Gastroesophageal sphincter (tissue), 4 donors: ENCODE measurements at regions not wholly inside any gene's neighbourhood (a gene's known extent, or its start where the extent isn't known, plus 50 kb on each side); places are given as distances from the start of the nearest gene placed in this dataset.

Experiments used
- ATAC-seq: fragments of 150-250 bp; one replicate; pipeline ENCODE4 v1.9.1; 2016; ENCODE audit warnings: mild to moderate bottlenecking, moderate library complexity
- H3K27ac ChIP-seq, 4 donors: fragments of 200-600 bp; sonication (generic) in 3 of 4; 1 replicate in 3 of 4; 2 replicates in 1 of 4; pipeline ENCODE4 v1.5.1; 2016 to 2019
- H3K27me3 ChIP-seq: fragments of 200-600 bp; sonication (generic); one replicate; pipeline ENCODE4 v1.5.1; 2019
- H3K36me3 ChIP-seq, 2 donors: fragments of 200-600 bp; sonication (generic); one replicate each; pipeline ENCODE4 v1.5.1; 2019; ENCODE audit warnings: control low read depth in 1 of 2
- H3K4me1 ChIP-seq, 3 donors: fragments of 200-600 bp; sonication (generic); 1 replicate in 2 of 3; 2 replicates in 1 of 3; pipeline ENCODE4 v1.5.1; 2016 to 2019; ENCODE audit warnings: control low read depth in 2 of 3
- H3K4me3 ChIP-seq, 2 donors: fragments of 200-600 bp; sonication (generic); one replicate each; pipeline ENCODE4 v1.5.1; 2019; ENCODE audit warnings: mild to moderate bottlenecking in 1 of 2, moderate library complexity in 1 of 2
- H3K9me3 ChIP-seq, 3 donors: fragments of 200-600 bp; sonication (generic); one replicate each; pipeline ENCODE4 v1.5.1; 2017 to 2019; ENCODE audit warnings: control low read depth in 2 of 3
- CTCF ChIP-seq, 4 experiments: fragments of 200-600 bp in 2 of 4; fragments of 450-650 bp in 2 of 4; sonication (generic) in 1 of 4; IDR thresholded peaks; one replicate each; pipeline ENCODE4 v1.5.1; 2017 to 2019; ENCODE audit warnings: antibody characterized with exemption in 4 of 4, mild to moderate bottlenecking in 2 of 4, moderate library complexity in 2 of 4
- EP300 ChIP-seq: sonication (generic); formaldehyde crosslinking; IDR thresholded peaks from one replicate; pipeline ENCODE4 v1.6.1; 2017; ENCODE audit warnings: antibody characterized with exemption, mild to moderate bottlenecking
- POLR2A ChIP-seq, 2 donors: fragments of 450-650 bp; IDR thresholded peaks; one replicate each; pipeline ENCODE4 v1.6.1; 2017; ENCODE audit warnings: antibody characterized with exemption in 2 of 2, mild to moderate bottlenecking in 2 of 2, moderate library complexity in 1 of 2
- POLR2AphosphoS5 ChIP-seq: sonication (generic); formaldehyde crosslinking; IDR thresholded peaks from one replicate; pipeline ENCODE4 v1.6.1; 2017; ENCODE audit warnings: antibody characterized with exemption
- WGBS, 2 donors: methylation state at CpG; one replicate each; pipeline ENCODE4 v1.1.5; 2018; ENCODE audit warnings: low coverage in 1 of 2; 5-methylcytosine and 5-hydroxymethylcytosine counted together

GRCh38 chr3:69651765-69652164 is 87.5 kb upstream of the MITF start:
- TF ChIP-seq POLR2A (IDR thresholded peaks at IDR 0.05) (no peak), POLR2AphosphoS5 (no peak), CTCF (IDR thresholded peaks at IDR 0.05) (no peak), EP300 (no peak)
- WGBS, 2 donors: 92 to 100% methylated on average over 2 to 3 of the region's 3 CpGs
- H3K9me3 ChIP-seq: no peaks in the 10 kb centered on the region
- H3K4me1 ChIP-seq: peaks cover 0 to 34% (median 5%) of the 10 kb centered on the region in 3 donors
- no peak overlapping the region for H3K27ac ChIP-seq
- no peak overlapping the region for H3K4me3 ChIP-seq
- no peak for ATAC-seq
- H3K27me3 ChIP-seq: no peaks in the 10 kb centered on the region
- no peaks in the 10 kb centered on the region for H3K36me3 ChIP-seq

GRCh38 chr3:69650066-69650419 is 89.2 kb upstream of the MITF start:
- Histone ChIP-seq H3K27me3 (no peaks in the 10 kb centered on the region), H3K27ac (peak overlapping the region in 3 of 4 donors; percentile 31 to 55 (median 38)), H3K4me1 (peaks cover 0 to 34% (median 5%) of the 10 kb centered on the region in 3 donors), H3K9me3 (no peaks in the 10 kb centered on the region), H3K4me3 (no peak overlapping the region), H3K36me3 (no peaks in the 10 kb centered on the region)
- ATAC-seq: no peak
- 0 to 8% methylated on average over 1 of the region's 1 CpG for WGBS, 2 donors
- TF ChIP-seq POLR2AphosphoS5 (no peak), POLR2A (IDR thresholded peaks at IDR 0.05) (no peak), CTCF (IDR thresholded peaks at IDR 0.05) (no peak), EP300 (no peak)

- no peaks in the 10 kb centered on the region for H3K27me3 ChIP-seq
- no peaks in the 10 kb centered on the region for H3K36me3 ChIP-seq
- H3K4me3 ChIP-seq: no peak overlapping the region
- H3K9me3 ChIP-seq: no peaks in the 10 kb centered on the region
- peaks cover 0 to 32% (median 5%) of the 10 kb centered on the region in 3 donors for H3K4me1 ChIP-seq
- TF ChIP-seq POLR2A (IDR thresholded peaks at IDR 0.05) (no peak), EP300 (no peak), CTCF (IDR thresholded peaks at IDR 0.05) (no peak), POLR2AphosphoS5 (no peak)
- 5 to 39% methylated on average over 2 to 7 of the region's 7 CpGs for WGBS, 2 donors
- ATAC-seq: peak; percentile 25
- peak overlapping the region in 3 of 4 donors; percentile 31 to 55 (median 38) for H3K27ac ChIP-seq
Measured at GRCh38 chr3:69649120-69650065, 89.9 kb upstream of the MITF start.

- no peak overlapping the region for H3K4me3 ChIP-seq
- no peak overlapping the region for H3K27ac ChIP-seq
- TF ChIP-seq CTCF (IDR thresholded peaks at IDR 0.05): no peak
- no peak for TF ChIP-seq POLR2AphosphoS5
- TF ChIP-seq EP300: no peak
- TF ChIP-seq POLR2A (IDR thresholded peaks at IDR 0.05): no peak
- no peaks in the 10 kb centered on the region for H3K36me3 ChIP-seq
- H3K9me3 ChIP-seq: no peaks in the 10 kb centered on the region
- H3K4me1 ChIP-seq: peaks cover 0 to 23% (median 5%) of the 10 kb centered on the region in 3 donors
- 61 to 100% methylated on average over 1 to 2 of the region's 2 CpGs for WGBS, 2 donors
- ATAC-seq: no peak
- H3K27me3 ChIP-seq: no peaks in the 10 kb centered on the region
Measured at GRCh38 chr3:69648126-69648525, 91.1 kb upstream of the MITF start.
